ENCODE measurements at regions not wholly inside any gene's neighbourhood (a gene's known extent, or its start where the extent isn't known, plus 50 kb on each side); places are given as distances from the start of the nearest gene placed in this dataset.
"Not testable (repeated sequence)": the region's sequence is repeated elsewhere in the genome, so short reads cannot be mapped to it uniquely, and the experiment has no call there.

GRCh38 chr3:135393898-135394525 is 571.5 kb upstream of the PPP2R3A start:
- DNase-seq (ENCODE audit: low read depth) = no peak

GRCh38 chr3:135412475-135412874 is 553.1 kb upstream of the PPP2R3A start:
- no peak for DNase-seq (ENCODE audit: low read depth)

- no peak for DNase-seq (ENCODE audit: low read depth)
Observed at GRCh38 chr3:135416182-135416581, 549.3 kb upstream of the PPP2R3A start.

GRCh38 chr3:135419155-135419554 is 546.4 kb upstream of the PPP2R3A start:
- DNase-seq (ENCODE audit: low read depth) = no peak

GRCh38 chr3:135426508-135426907 is 539.0 kb upstream of the PPP2R3A start:
- no peak for DNase-seq (ENCODE audit: low read depth)

GRCh38 chr3:135432402-135432801 is 533.1 kb upstream of the PPP2R3A start:
- no peak for DNase-seq (ENCODE audit: low read depth)

GRCh38 chr3:135438889-135439597 is 526.5 kb upstream of the PPP2R3A start:
- DNase-seq (ENCODE audit: low read depth) = not testable (repeated sequence)

GRCh38 chr3:135439632-135440031 is 525.9 kb upstream of the PPP2R3A start:
- DNase-seq (ENCODE audit: low read depth) = not testable (repeated sequence)

- DNase-seq (ENCODE audit: low read depth) = no peak
Observed at GRCh38 chr3:135440233-135440632, 525.3 kb upstream of the PPP2R3A start.

GRCh38 chr3:135440746-135441145 is 524.8 kb upstream of the PPP2R3A start:
- DNase-seq (ENCODE audit: low read depth) = no peak

GRCh38 chr3:135444058-135444457 is 521.5 kb upstream of the PPP2R3A start:
- DNase-seq (ENCODE audit: low read depth) = no peak

- DNase-seq (ENCODE audit: low read depth) = no peak
Observed at GRCh38 chr3:135447483-135447882, 518.0 kb upstream of the PPP2R3A start.

GRCh38 chr3:135448520-135448919 is 517.0 kb upstream of the PPP2R3A start:
- DNase-seq (ENCODE audit: low read depth) = no peak

GRCh38 chr3:135449046-135449445 is 516.5 kb upstream of the PPP2R3A start:
- no peak for DNase-seq (ENCODE audit: low read depth)

GRCh38 chr3:135451037-135451785 is 514.3 kb upstream of the PPP2R3A start:
- DNase-seq (ENCODE audit: low read depth) = no peak

GRCh38 chr3:135452881-135453280 is 512.6 kb upstream of the PPP2R3A start:
- DNase-seq (ENCODE audit: low read depth) = no peak

- no peak for DNase-seq (ENCODE audit: low read depth)
Observed at GRCh38 chr3:135453326-135453725, 512.2 kb upstream of the PPP2R3A start.

- DNase-seq (ENCODE audit: low read depth) = no peak
Observed at GRCh38 chr3:135454890-135455289, 510.6 kb upstream of the PPP2R3A start.

- no peak for DNase-seq (ENCODE audit: low read depth)
Observed at GRCh38 chr3:135456108-135456790, 509.3 kb upstream of the PPP2R3A start.

GRCh38 chr3:135458541-135459322 is 506.8 kb upstream of the PPP2R3A start:
- no peak for DNase-seq (ENCODE audit: low read depth)

- no peak for DNase-seq (ENCODE audit: low read depth)
Observed at GRCh38 chr3:135460273-135460672, 505.3 kb upstream of the PPP2R3A start.

- no peak for DNase-seq (ENCODE audit: low read depth)
Observed at GRCh38 chr3:135471911-135472310, 493.6 kb upstream of the PPP2R3A start.
